Hepatocyte (in vitro differentiated cells): ENCODE measurements at regions not wholly inside any gene's neighbourhood (a gene's known extent, or its start where the extent isn't known, plus 50 kb on each side); places are given as distances from the start of the nearest gene placed in this dataset.

Experiments used
- EZH2phosphoT487 ChIP-seq: fragments of 200-600 bp; sonication (generic); IDR thresholded peaks from one replicate; pipeline ENCODE4 v1.6.1; 2018; ENCODE audit warnings: antibody characterized with exemption, mild to moderate bottlenecking, low read depth, moderate library complexity; ENCODE audit not compliant: unreplicated experiment, severe bottlenecking
- TF ChIP-seq, protein P1 (sequence below): fragments of 200-600 bp; sonication (generic); IDR thresholded peaks from 2 replicates; pipeline ENCODE4 v1.5.1; 2016; ENCODE audit warnings: antibody characterized with exemption, mild to moderate bottlenecking; ENCODE audit not compliant: poor library complexity

GRCh38 chr3:167094632-167095031 is 285.5 kb downstream of the ZBBX start:
- TF ChIP-seq, protein P1, sequence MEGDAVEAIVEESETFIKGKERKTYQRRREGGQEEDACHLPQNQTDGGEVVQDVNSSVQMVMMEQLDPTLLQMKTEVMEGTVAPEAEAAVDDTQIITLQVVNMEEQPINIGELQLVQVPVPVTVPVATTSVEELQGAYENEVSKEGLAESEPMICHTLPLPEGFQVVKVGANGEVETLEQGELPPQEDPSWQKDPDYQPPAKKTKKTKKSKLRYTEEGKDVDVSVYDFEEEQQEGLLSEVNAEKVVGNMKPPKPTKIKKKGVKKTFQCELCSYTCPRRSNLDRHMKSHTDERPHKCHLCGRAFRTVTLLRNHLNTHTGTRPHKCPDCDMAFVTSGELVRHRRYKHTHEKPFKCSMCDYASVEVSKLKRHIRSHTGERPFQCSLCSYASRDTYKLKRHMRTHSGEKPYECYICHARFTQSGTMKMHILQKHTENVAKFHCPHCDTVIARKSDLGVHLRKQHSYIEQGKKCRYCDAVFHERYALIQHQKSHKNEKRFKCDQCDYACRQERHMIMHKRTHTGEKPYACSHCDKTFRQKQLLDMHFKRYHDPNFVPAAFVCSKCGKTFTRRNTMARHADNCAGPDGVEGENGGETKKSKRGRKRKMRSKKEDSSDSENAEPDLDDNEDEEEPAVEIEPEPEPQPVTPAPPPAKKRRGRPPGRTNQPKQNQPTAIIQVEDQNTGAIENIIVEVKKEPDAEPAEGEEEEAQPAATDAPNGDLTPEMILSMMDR: no peak
- TF ChIP-seq EZH2phosphoT487: no peak
